Gastrocnemius medialis (tissue), 4 donors: ENCODE measurements at regions not wholly inside any gene's neighbourhood (a gene's known extent, or its start where the extent isn't known, plus 50 kb on each side); places are given as distances from the start of the nearest gene placed in this dataset.

Source experiments
- CTCF ChIP-seq, 5 experiments: fragments of 450-650 bp in 3 of 5; fragments of 200-600 bp in 2 of 5; sonication (generic) in 2 of 5; IDR thresholded peaks in 4 of 5; conservative IDR thresholded peaks in 1 of 5; 1 replicate in 4 of 5; 2 replicates in 1 of 5; pipeline ENCODE4 v1.5.1; 2016 to 2019; ENCODE audit warnings: antibody characterized with exemption in 5 of 5, mild to moderate bottlenecking in 3 of 5, moderate library complexity in 3 of 5
- POLR2A ChIP-seq, 2 donors: fragments of 450-650 bp; IDR thresholded peaks; one replicate each; pipeline ENCODE4 v1.6.1; 2017; ENCODE audit warnings: antibody characterized with exemption in 2 of 2, mild to moderate bottlenecking in 2 of 2, moderate library complexity in 2 of 2

- no peak for TF ChIP-seq CTCF (IDR thresholded peaks at IDR 0.05 in 4 of 5, conservative IDR thresholded peaks at IDR 0.05 in 1 of 5)
- no peak for TF ChIP-seq POLR2A (IDR thresholded peaks at IDR 0.05)
Measured at GRCh38 chr11:112425121-112425520, 164.5 kb upstream of the PLET1 start.
